T-helper 2 cell treated with Interferon-gamma antibody and Interleukin-4, amounts not matched to agents 100 ng/mL and 5 ng/mL, for 36 hours (primary cell): ENCODE measurements at regions not wholly inside any gene's neighbourhood (a gene's known extent, or its start where the extent isn't known, plus 50 kb on each side); places are given as distances from the start of the nearest gene placed in this dataset.

Source experiments
- intact Hi-C: fragments of 100-400 bp; cut with micrococcal nuclease; formaldehyde crosslinking; loops from one replicate; pipeline ENCODE4 v1.15.1; 2023

GRCh38 chr1:222301652-222302051, 246.3 kb downstream of the HHIPL2 start:
- intact Hi-C loops, result no loop called here

- intact Hi-C loops, result no loop called here
Observed at GRCh38 chr1:222299524-222299923, 248.4 kb downstream of the HHIPL2 start.

- intact Hi-C loops, result no loop called here
Observed at GRCh38 chr1:222290866-222291265, 257.0 kb downstream of the HHIPL2 start.

- intact Hi-C loops, result no loop called here
Observed at GRCh38 chr1:222288053-222288452, 259.9 kb downstream of the HHIPL2 start.

- intact Hi-C loops, result no loop called here
Observed at GRCh38 chr1:222286011-222286410, 261.9 kb downstream of the HHIPL2 start.

- intact Hi-C loops, result no loop called here
Observed at GRCh38 chr1:222285526-222285925, 262.4 kb downstream of the HHIPL2 start.

GRCh38 chr1:222284466-222284865, 263.4 kb downstream of the HHIPL2 start:
- intact Hi-C loops, result no loop called here

GRCh38 chr1:222283147-222283768, 264.6 kb downstream of the HHIPL2 start:
- intact Hi-C loops, result no loop called here

GRCh38 chr1:222279591-222279990, 268.3 kb downstream of the HHIPL2 start:
- intact Hi-C loops, result no loop called here

- intact Hi-C loops, result no loop called here
Observed at GRCh38 chr1:222278501-222278900, 269.4 kb downstream of the HHIPL2 start.

- intact Hi-C loops, result no loop called here
Observed at GRCh38 chr1:222275729-222276465, 272.0 kb downstream of the HHIPL2 start.

GRCh38 chr1:222275001-222275728, 272.7 kb downstream of the HHIPL2 start:
- intact Hi-C loops, result no loop called here

- intact Hi-C loops, result no loop called here
Observed at GRCh38 chr1:222266223-222267196, 281.4 kb downstream of the HHIPL2 start.

GRCh38 chr1:222263791-222264190, 284.1 kb downstream of the HHIPL2 start:
- intact Hi-C loops, result no loop called here

GRCh38 chr1:222257027-222257426, 290.9 kb downstream of the HHIPL2 start:
- intact Hi-C loops, result no loop called here

- intact Hi-C loops, result no loop called here
Observed at GRCh38 chr1:222256058-222256457, 291.8 kb downstream of the HHIPL2 start.

GRCh38 chr1:222252788-222253187, 295.1 kb downstream of the HHIPL2 start:
- intact Hi-C loops, result no loop called here

GRCh38 chr1:222251847-222252246, 296.1 kb downstream of the HHIPL2 start:
- intact Hi-C loops, result no loop called here

GRCh38 chr1:222250376-222250775, 297.5 kb downstream of the HHIPL2 start:
- intact Hi-C loops, result no loop called here

- intact Hi-C loops, result no loop called here
Observed at GRCh38 chr1:222247811-222248310, 300.0 kb downstream of the HHIPL2 start.

GRCh38 chr1:222247081-222247480, 300.8 kb downstream of the HHIPL2 start:
- intact Hi-C loops, result no loop called here
